Hippocampal formation (tissue), 2 donors: ENCODE measurements at regions not wholly inside any gene's neighbourhood (a gene's known extent, or its start where the extent isn't known, plus 50 kb on each side); places are given as distances from the start of the nearest gene placed in this dataset.

Experiments used
- DNase-seq, 2 donors: peaks; one replicate each; lab custom pipeline; 2025; lab: John Stamatoyannopoulos, UW

- DNase-seq = no peak
Measured at GRCh38 chr16:86683441-86684194, 105.3 kb downstream of the FOXL1 start.

GRCh38 chr16:86685076-86685475, 106.7 kb downstream of the FOXL1 start:
- no peak for DNase-seq

- no peak for DNase-seq
Measured at GRCh38 chr16:86690970-86691369, 112.6 kb downstream of the FOXL1 start.

- DNase-seq = no peak
Measured at GRCh38 chr16:86692426-86692825, 114.1 kb downstream of the FOXL1 start.

GRCh38 chr16:86693033-86693432, 114.7 kb downstream of the FOXL1 start:
- no peak for DNase-seq

GRCh38 chr16:86697715-86698114, 119.4 kb downstream of the FOXL1 start:
- no peak for DNase-seq

- DNase-seq = no peak
Measured at GRCh38 chr16:86700046-86700945, 121.9 kb downstream of the FOXL1 start.

- no peak for DNase-seq
Measured at GRCh38 chr16:86701286-86701975, 123.1 kb downstream of the FOXL1 start.

GRCh38 chr16:86702824-86703588, 124.7 kb downstream of the FOXL1 start:
- DNase-seq = no peak

GRCh38 chr16:86704516-86704915, 126.2 kb downstream of the FOXL1 start:
- DNase-seq = no peak

GRCh38 chr16:86706726-86707125, 128.4 kb downstream of the FOXL1 start:
- no peak for DNase-seq

- no peak for DNase-seq
Measured at GRCh38 chr16:86707171-86707570, 128.8 kb downstream of the FOXL1 start.

- DNase-seq = no peak
Measured at GRCh38 chr16:86707581-86707980, 129.2 kb downstream of the FOXL1 start.

- no peak for DNase-seq
Measured at GRCh38 chr16:86708431-86708830, 130.1 kb downstream of the FOXL1 start.

- no peak for DNase-seq
Measured at GRCh38 chr16:86709103-86709502, 130.8 kb downstream of the FOXL1 start.

GRCh38 chr16:86709902-86710601, 131.7 kb downstream of the FOXL1 start:
- DNase-seq = no peak

GRCh38 chr16:86710602-86710950, 132.2 kb downstream of the FOXL1 start:
- DNase-seq = no peak

- DNase-seq = no peak
Measured at GRCh38 chr16:86712158-86713009, 134.0 kb downstream of the FOXL1 start.

GRCh38 chr16:86713021-86713631, 134.8 kb downstream of the FOXL1 start:
- no peak for DNase-seq

- no peak for DNase-seq
Measured at GRCh38 chr16:86714166-86714565, 135.8 kb downstream of the FOXL1 start.
